Mucosa of rectum (tissue), 2 donors: ENCODE measurements at regions not wholly inside any gene's neighbourhood (a gene's known extent, or its start where the extent isn't known, plus 50 kb on each side); places are given as distances from the start of the nearest gene placed in this dataset.

ENCODE experiments used
- H3K27ac ChIP-seq, 2 donors: one replicate each; pipeline ENCODE4 v1.7.0; 2013; ENCODE audit warnings: inconsistent platforms in 2 of 2, low read depth in 2 of 2, low read length in 2 of 2
- H3K27me3 ChIP-seq, 2 donors: one replicate each; pipeline ENCODE4 v1.7.0; 2013; ENCODE audit warnings: low read length in 2 of 2; ENCODE audit not compliant: control insufficient read depth in 2 of 2, insufficient read depth in 2 of 2
- H3K36me3 ChIP-seq, 2 donors: one replicate each; pipeline ENCODE4 v1.7.0; 2013; ENCODE audit warnings: low read length in 2 of 2; ENCODE audit not compliant: control insufficient read depth in 2 of 2, insufficient read depth in 2 of 2
- H3K4me1 ChIP-seq, 2 donors: one replicate each; pipeline ENCODE4 v1.7.0; 2013; ENCODE audit warnings: low read length in 2 of 2, mild to moderate bottlenecking in 1 of 2; ENCODE audit not compliant: control insufficient read depth in 2 of 2, insufficient read depth in 2 of 2
- H3K4me3 ChIP-seq, 2 donors: one replicate each; pipeline ENCODE4 v1.7.0; 2013; ENCODE audit warnings: low read length in 2 of 2
- H3K9ac ChIP-seq, 2 donors: one replicate each; pipeline ENCODE4 v1.7.0; 2013; ENCODE audit warnings: low read length in 2 of 2, low read depth in 1 of 2, mild to moderate bottlenecking in 1 of 2
- H3K9me3 ChIP-seq, 2 donors: one replicate each; pipeline ENCODE4 v1.7.0; 2013; ENCODE audit warnings: low read length in 2 of 2; ENCODE audit not compliant: control insufficient read depth in 2 of 2
- donor health status: healthy.
- donor health status: Normal muscosa, but diverticular disease.

- no peak overlapping the region for H3K4me3 ChIP-seq
- no peaks in the 10 kb centered on the region for H3K27me3 ChIP-seq
- H3K9ac ChIP-seq = no peak overlapping the region
- no peaks in the 10 kb centered on the region for H3K4me1 ChIP-seq
- no peaks in the 10 kb centered on the region for H3K36me3 ChIP-seq
- no peak overlapping the region for H3K27ac ChIP-seq
- H3K9me3 ChIP-seq = no peaks in the 10 kb centered on the region
Measured at GRCh38 chr1:189811960-189812359, 665.7 kb downstream of the BRINP3 start.

DNA sequence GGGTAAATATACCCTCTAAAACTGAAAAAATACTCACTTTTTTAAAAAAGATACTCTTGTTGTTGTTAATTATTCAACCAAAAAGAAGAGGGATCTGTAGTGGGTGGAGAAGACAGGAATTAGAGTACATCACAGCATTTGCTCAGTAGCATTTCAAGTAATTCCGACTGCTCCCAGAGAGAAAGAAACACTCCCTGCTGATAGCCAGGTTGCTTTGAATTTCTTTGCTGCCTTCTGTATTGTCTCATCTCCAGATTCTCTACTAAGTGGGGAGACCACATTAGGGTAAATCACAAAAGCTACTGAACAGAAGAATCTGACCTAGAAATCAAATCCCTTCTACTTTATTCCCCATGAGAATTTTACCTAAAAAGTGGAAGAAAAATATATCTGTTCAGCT is 661.1 kb downstream of the BRINP3 start:
- Histone ChIP-seq H3K36me3 (no peaks in the 10 kb centered on the region), H3K4me3 (no peak overlapping the region), H3K27me3 (no peaks in the 10 kb centered on the region), H3K9ac (no peak overlapping the region), H3K4me1 (no peaks in the 10 kb centered on the region), H3K27ac (no peak overlapping the region), H3K9me3 (no peaks in the 10 kb centered on the region)

GRCh38 chr1:189819751-189820150 is 657.9 kb downstream of the BRINP3 start:
- no peak overlapping the region for H3K27ac ChIP-seq
- H3K36me3 ChIP-seq = no peaks in the 10 kb centered on the region
- no peaks in the 10 kb centered on the region for H3K27me3 ChIP-seq
- no peaks in the 10 kb centered on the region for H3K4me1 ChIP-seq
- H3K9ac ChIP-seq = no peak overlapping the region
- no peaks in the 10 kb centered on the region for H3K9me3 ChIP-seq
- no peak overlapping the region for H3K4me3 ChIP-seq

DNA sequence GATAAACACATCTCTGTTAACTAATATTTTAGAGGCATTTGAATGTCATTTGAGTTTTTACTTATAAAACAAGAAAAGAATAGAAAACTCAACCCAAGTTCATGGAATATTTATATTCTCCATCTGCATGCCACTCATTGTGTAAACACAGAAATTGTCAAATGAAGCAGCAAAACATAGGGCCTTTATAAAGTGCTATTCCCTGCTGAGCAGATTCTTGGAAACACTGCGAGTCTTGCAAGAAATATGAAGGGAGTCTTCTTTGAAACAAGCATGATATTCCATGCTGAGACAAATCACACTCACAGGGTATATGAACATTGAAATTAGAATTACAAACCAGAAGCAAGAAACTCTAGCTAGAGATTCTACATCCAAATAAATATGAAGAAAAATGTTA is 655.8 kb downstream of the BRINP3 start:
- Histone ChIP-seq H3K9ac (no peak overlapping the region), H3K9me3 (peaks cover 0 to 3% of the 10 kb centered on the region in 2 donors)

DNA sequence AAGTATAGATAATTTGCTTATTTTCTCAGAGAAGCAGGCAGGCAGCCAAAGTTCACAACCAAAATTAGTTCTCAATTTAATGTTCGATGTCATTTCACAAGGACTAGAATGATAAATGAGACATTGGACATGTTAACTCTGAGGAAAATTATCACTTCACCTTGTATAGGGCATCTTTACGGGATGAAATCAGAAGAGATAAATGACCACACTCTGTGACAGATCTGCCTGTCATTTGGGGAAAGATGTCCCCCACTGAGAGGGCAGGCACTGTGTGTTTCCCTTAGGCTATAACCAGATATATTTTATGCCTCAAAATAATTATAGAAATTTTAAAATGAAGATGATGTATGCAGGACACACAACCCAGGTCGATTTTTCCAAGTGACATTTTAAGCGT is 642.9 kb downstream of the BRINP3 start:
- Histone ChIP-seq H3K36me3 (no peaks in the 10 kb centered on the region), H3K27ac (no peak overlapping the region), H3K4me1 (no peaks in the 10 kb centered on the region), H3K4me3 (no peak overlapping the region), H3K9ac (no peak overlapping the region), H3K27me3 (no peaks in the 10 kb centered on the region), H3K9me3 (no peaks in the 10 kb centered on the region)

More for the DNA sequence above, 655.8 kb downstream of the BRINP3 start:
- H3K27ac ChIP-seq = no peak overlapping the region
- H3K27me3 ChIP-seq = no peaks in the 10 kb centered on the region
- no peaks in the 10 kb centered on the region for H3K36me3 ChIP-seq
- no peaks in the 10 kb centered on the region for H3K4me1 ChIP-seq
- no peak overlapping the region for H3K4me3 ChIP-seq

DNA sequence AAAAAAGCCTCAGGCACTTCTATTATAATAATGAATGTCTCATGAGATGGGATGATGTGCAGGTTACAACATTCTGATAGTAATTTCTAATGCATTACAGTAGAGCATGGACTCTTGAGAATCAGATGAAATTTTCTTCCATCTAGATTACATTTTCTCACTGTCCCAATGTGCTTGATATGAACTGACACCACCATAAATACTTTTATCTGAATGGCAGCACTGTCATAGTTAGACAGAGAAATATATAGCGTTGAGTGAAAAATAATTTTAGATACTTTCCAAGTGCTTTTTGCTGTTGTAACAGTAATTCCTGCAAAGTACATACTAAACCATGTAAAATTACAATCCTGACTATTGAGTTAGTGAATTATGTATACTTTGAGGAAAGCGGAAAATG is 630.1 kb downstream of the BRINP3 start:
- Histone ChIP-seq H3K27me3 (no peaks in the 10 kb centered on the region), H3K36me3 (no peaks in the 10 kb centered on the region), H3K9me3 (no peaks in the 10 kb centered on the region), H3K27ac (no peak overlapping the region), H3K4me3 (no peak overlapping the region), H3K9ac (no peak overlapping the region), H3K4me1 (no peaks in the 10 kb centered on the region)

DNA sequence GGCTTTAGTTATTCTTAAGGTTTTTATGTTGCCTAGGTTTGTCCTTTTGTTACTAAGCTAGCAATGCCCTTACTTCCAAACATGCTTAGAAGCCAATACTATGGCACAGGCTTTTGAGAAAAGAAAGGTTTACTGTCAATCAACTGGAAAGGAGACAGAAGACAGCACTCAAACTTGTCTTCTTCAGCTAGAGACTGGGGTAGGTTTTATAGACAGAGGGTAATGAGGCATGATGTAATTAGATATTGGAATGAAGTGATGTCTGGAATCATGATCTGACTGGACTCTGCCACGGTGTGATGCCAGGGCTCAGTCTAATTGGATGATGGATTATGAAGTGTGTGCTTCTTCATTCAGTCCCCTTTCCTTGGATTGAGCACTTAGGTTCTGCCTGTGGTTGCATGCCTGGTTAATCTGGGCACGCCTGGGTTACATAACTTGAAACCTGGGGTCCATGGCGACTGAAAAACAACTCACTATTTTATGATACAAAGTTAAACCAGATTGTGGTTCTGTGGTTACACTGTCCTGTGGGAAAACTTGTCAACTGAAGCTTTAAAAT is 625.8 kb downstream of the BRINP3 start:
- H3K9ac ChIP-seq = no peak overlapping the region
- H3K4me3 ChIP-seq = no peak overlapping the region
- no peak overlapping the region for H3K27ac ChIP-seq
- no peaks in the 10 kb centered on the region for H3K36me3 ChIP-seq
- no peaks in the 10 kb centered on the region for H3K9me3 ChIP-seq
- H3K27me3 ChIP-seq = no peaks in the 10 kb centered on the region
- H3K4me1 ChIP-seq = no peaks in the 10 kb centered on the region

- Histone ChIP-seq H3K27me3 (no peaks in the 10 kb centered on the region), H3K4me1 (no peaks in the 10 kb centered on the region), H3K4me3 (no peak overlapping the region), H3K9ac (no peak overlapping the region), H3K27ac (no peak overlapping the region), H3K9me3 (peaks cover 0 to 6% of the 10 kb centered on the region in 2 donors), H3K36me3 (no peaks in the 10 kb centered on the region)
Measured at GRCh38 chr1:189859385-189859977, 618.2 kb downstream of the BRINP3 start.

DNA sequence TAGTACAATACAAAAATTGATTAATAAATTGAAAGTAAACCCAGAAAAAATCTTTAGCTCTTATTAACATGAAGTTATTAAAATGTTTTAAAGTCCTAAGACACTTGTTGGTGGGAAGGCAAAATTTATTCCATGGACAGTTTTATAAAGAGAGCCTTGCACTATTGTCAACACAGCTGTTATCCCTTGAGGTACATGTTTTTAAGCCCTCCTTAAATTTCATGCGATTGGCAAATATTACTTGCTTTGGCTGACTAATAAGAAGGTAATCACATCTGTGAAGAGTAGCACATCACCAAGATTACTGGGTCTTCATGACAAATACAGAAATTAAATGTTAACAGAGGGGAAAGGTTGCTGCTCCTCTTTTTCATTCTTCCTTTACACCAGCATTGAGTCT is 611.1 kb downstream of the BRINP3 start:
- H3K27ac ChIP-seq = no peak overlapping the region
- no peak overlapping the region for H3K9ac ChIP-seq
- no peak overlapping the region for H3K4me3 ChIP-seq

DNA sequence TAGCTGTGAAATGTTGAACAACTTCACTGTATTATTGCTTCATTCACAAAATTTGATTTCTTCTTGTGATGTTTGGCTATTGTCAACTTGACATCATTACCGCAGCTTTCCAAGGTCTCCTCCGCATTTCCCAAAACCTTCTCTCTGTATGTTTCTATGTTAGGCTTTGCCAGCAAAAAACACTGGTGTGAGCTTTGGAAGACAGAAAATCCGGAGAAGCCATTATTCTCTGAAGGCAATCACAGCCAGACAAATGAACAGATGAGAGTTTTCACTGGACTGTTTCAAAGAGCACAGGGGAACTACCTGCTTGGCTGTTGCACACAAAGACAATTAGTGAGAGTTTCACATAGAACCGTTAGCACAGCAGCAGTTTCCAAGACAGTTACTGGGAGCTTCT is 609.6 kb downstream of the BRINP3 start:
- Histone ChIP-seq H3K27me3 (no peaks in the 10 kb centered on the region), H3K36me3 (no peaks in the 10 kb centered on the region), H3K27ac (no peak overlapping the region), H3K4me1 (no peaks in the 10 kb centered on the region), H3K4me3 (no peak overlapping the region), H3K9ac (no peak overlapping the region), H3K9me3 (no peaks in the 10 kb centered on the region)

More for the DNA sequence above, 611.1 kb downstream of the BRINP3 start:
- no peaks in the 10 kb centered on the region for H3K9me3 ChIP-seq
- no peaks in the 10 kb centered on the region for H3K36me3 ChIP-seq
- H3K4me1 ChIP-seq = no peaks in the 10 kb centered on the region
- no peaks in the 10 kb centered on the region for H3K27me3 ChIP-seq
